Panc1 (cell line): ENCODE measurements at regions not wholly inside any gene's neighbourhood (a gene's known extent, or its start where the extent isn't known, plus 50 kb on each side); places are given as distances from the start of the nearest gene placed in this dataset.

Experiments used
- TF ChIP-seq, protein P1 (sequence below): fragments of 450-650 bp; IDR thresholded peaks from 2 replicates; pipeline ENCODE4 v1.5.1; 2017; ENCODE audit warnings: mild to moderate bottlenecking
- TF ChIP-seq, protein P2 (sequence below), 2 experiments: IDR thresholded peaks; 2 replicates each; pipeline ENCODE4 v1.6.1; 2011 to 2012; ENCODE audit warnings: low read depth in 2 of 2, control low read depth in 1 of 2, low read length in 1 of 2, mild to moderate bottlenecking in 1 of 2, moderate library complexity in 1 of 2; ENCODE audit not compliant: insufficient read depth in 1 of 2

DNA sequence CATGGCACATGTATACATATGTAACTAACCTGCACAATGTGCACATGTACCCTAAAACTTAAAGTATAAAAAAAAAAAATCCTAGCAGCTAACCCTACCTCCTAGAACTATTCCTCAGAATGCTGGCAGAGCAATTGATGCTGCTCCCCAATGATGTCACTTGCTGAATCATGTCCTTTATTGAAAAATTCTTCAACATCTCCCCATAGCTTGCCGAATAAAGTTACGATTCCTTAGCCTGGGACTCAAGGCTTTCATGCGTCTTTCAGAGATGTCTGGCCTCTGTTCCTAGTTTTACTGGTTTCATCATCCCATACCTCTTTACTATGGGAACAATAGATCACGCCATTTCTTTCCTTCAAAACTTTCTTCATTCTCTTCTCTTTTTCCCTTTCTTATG is 174.7 kb upstream of the FAT1 start:
- TF ChIP-seq, protein P1, sequence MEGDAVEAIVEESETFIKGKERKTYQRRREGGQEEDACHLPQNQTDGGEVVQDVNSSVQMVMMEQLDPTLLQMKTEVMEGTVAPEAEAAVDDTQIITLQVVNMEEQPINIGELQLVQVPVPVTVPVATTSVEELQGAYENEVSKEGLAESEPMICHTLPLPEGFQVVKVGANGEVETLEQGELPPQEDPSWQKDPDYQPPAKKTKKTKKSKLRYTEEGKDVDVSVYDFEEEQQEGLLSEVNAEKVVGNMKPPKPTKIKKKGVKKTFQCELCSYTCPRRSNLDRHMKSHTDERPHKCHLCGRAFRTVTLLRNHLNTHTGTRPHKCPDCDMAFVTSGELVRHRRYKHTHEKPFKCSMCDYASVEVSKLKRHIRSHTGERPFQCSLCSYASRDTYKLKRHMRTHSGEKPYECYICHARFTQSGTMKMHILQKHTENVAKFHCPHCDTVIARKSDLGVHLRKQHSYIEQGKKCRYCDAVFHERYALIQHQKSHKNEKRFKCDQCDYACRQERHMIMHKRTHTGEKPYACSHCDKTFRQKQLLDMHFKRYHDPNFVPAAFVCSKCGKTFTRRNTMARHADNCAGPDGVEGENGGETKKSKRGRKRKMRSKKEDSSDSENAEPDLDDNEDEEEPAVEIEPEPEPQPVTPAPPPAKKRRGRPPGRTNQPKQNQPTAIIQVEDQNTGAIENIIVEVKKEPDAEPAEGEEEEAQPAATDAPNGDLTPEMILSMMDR: no peak
- TF ChIP-seq, protein P2, sequence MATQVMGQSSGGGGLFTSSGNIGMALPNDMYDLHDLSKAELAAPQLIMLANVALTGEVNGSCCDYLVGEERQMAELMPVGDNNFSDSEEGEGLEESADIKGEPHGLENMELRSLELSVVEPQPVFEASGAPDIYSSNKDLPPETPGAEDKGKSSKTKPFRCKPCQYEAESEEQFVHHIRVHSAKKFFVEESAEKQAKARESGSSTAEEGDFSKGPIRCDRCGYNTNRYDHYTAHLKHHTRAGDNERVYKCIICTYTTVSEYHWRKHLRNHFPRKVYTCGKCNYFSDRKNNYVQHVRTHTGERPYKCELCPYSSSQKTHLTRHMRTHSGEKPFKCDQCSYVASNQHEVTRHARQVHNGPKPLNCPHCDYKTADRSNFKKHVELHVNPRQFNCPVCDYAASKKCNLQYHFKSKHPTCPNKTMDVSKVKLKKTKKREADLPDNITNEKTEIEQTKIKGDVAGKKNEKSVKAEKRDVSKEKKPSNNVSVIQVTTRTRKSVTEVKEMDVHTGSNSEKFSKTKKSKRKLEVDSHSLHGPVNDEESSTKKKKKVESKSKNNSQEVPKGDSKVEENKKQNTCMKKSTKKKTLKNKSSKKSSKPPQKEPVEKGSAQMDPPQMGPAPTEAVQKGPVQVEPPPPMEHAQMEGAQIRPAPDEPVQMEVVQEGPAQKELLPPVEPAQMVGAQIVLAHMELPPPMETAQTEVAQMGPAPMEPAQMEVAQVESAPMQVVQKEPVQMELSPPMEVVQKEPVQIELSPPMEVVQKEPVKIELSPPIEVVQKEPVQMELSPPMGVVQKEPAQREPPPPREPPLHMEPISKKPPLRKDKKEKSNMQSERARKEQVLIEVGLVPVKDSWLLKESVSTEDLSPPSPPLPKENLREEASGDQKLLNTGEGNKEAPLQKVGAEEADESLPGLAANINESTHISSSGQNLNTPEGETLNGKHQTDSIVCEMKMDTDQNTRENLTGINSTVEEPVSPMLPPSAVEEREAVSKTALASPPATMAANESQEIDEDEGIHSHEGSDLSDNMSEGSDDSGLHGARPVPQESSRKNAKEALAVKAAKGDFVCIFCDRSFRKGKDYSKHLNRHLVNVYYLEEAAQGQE (IDR thresholded peaks at IDR 0.05; ENCODE audit: insufficient read depth in 1 of 2, low read depth in 2 of 2, low read length in 1 of 2): no peak
